Fibroblast of lung (primary cell): ENCODE measurements at regions not wholly inside any gene's neighbourhood (a gene's known extent, or its start where the extent isn't known, plus 50 kb on each side); places are given as distances from the start of the nearest gene placed in this dataset.

Source experiments
- CTCF ChIP-seq, 2 donors: IDR thresholded peaks in 1 of 2; conservative IDR thresholded peaks in 1 of 2; 1 replicate in 1 of 2; 2 replicates in 1 of 2; pipeline ENCODE4 v1.5.1; 2011 to 2012; ENCODE audit warnings: low read length in 2 of 2, control low read depth in 1 of 2, inconsistent platforms in 1 of 2, low read depth in 1 of 2, mild to moderate bottlenecking in 1 of 2
- EZH2 ChIP-seq: IDR thresholded peaks from 2 replicates; pipeline ENCODE4 v1.5.1; 2012; ENCODE audit warnings: low read length, control low read depth, mild to moderate bottlenecking; ENCODE audit errors: missing control alignments

- TF ChIP-seq CTCF (conservative IDR thresholded peaks at IDR 0.05 in 1 of 2, IDR thresholded peaks at IDR 0.05 in 1 of 2; ENCODE audit: low read depth in 1 of 2, low read length in 2 of 2): no peak
- TF ChIP-seq EZH2: no peak
Observed at GRCh38 chr10:54993148-54993547, 192.1 kb upstream of the PCDH15 start.
